ENCODE measurements at regions not wholly inside any gene's neighbourhood (a gene's known extent, or its start where the extent isn't known, plus 50 kb on each side); places are given as distances from the start of the nearest gene placed in this dataset.

- Histone ChIP-seq H4K20me1 (no peaks in the 10 kb centered on the region), H3K4me1 (no peaks in the 10 kb centered on the region), H3K36me3 (no peaks in the 10 kb centered on the region), H3K9ac (no peak overlapping the region), H3K27ac (no peak overlapping the region), H3K9me3 (replicated peaks in 1 of 11) (peaks cover 0 to 9% (median 0%) of the 10 kb centered on the region in 11 experiments; a peak in 2 of 22 replicates), H3K27me3 (no peaks in the 10 kb centered on the region), H3K4me2 (no peak overlapping the region), H3K4me3 (no peak overlapping the region)
- no peak for TF ChIP-seq Cebpa-rat (IDR thresholded peaks at IDR 0.05)
These were observed 398.6 kb downstream of the TBL1XR1 start for GRCh38 chr3:176798680-176799079.

- Histone ChIP-seq H3K27me3 (no peaks in the 10 kb centered on the region), H3K4me1 (no peaks in the 10 kb centered on the region), H3K4me2 (no peak overlapping the region), H3K36me3 (no peaks in the 10 kb centered on the region), H3K9ac (no peak overlapping the region), H4K20me1 (no peaks in the 10 kb centered on the region), H3K27ac (no peak overlapping the region), H3K9me3 (replicated peaks in 1 of 11) (peaks cover 0 to 3% (median 0%) of the 10 kb centered on the region in 11 experiments; a peak in 1 of 22 replicates), H3K4me3 (no peak overlapping the region)
- no peak for TF ChIP-seq Cebpa-rat (IDR thresholded peaks at IDR 0.05)
These were observed 400.9 kb downstream of the TBL1XR1 start for GRCh38 chr3:176796371-176796770.

- no peak overlapping the region for H3K27ac ChIP-seq
- H4K20me1 ChIP-seq: no peaks in the 10 kb centered on the region
- TF ChIP-seq Cebpa-rat (IDR thresholded peaks at IDR 0.05): no peak
- no peaks in the 10 kb centered on the region for H3K4me1 ChIP-seq
- no peaks in the 10 kb centered on the region for H3K9me3 ChIP-seq (replicated peaks in 1 of 11)
- H3K9ac ChIP-seq: no peak overlapping the region
- H3K36me3 ChIP-seq: no peaks in the 10 kb centered on the region
- H3K4me3 ChIP-seq: no peak overlapping the region
- no peaks in the 10 kb centered on the region for H3K27me3 ChIP-seq
- H3K4me2 ChIP-seq: no peak overlapping the region
These were observed 401.4 kb downstream of the TBL1XR1 start for GRCh38 chr3:176795891-176796290.

GRCh38 chr3:176794406-176794805 lies 402.9 kb downstream of the TBL1XR1 start:
- Histone ChIP-seq H3K27me3 (no peaks in the 10 kb centered on the region), H3K4me2 (no peak overlapping the region), H3K27ac (no peak overlapping the region), H3K4me3 (no peak overlapping the region), H3K36me3 (no peaks in the 10 kb centered on the region), H4K20me1 (no peaks in the 10 kb centered on the region), H3K4me1 (no peaks in the 10 kb centered on the region), H3K9me3 (replicated peaks in 1 of 11) (no peaks in the 10 kb centered on the region), H3K9ac (no peak overlapping the region)
- no peak for TF ChIP-seq Cebpa-rat (IDR thresholded peaks at IDR 0.05)

GRCh38 chr3:176789947-176790346 lies 407.3 kb downstream of the TBL1XR1 start:
- no peaks in the 10 kb centered on the region for H3K27me3 ChIP-seq
- no peak overlapping the region for H3K9ac ChIP-seq
- H4K20me1 ChIP-seq: no peaks in the 10 kb centered on the region
- no peaks in the 10 kb centered on the region for H3K9me3 ChIP-seq (replicated peaks in 1 of 11)
- no peaks in the 10 kb centered on the region for H3K4me1 ChIP-seq
- no peak overlapping the region for H3K27ac ChIP-seq
- H3K4me3 ChIP-seq: no peak overlapping the region
- TF ChIP-seq Cebpa-rat (IDR thresholded peaks at IDR 0.05): no peak
- no peak overlapping the region for H3K4me2 ChIP-seq
- no peaks in the 10 kb centered on the region for H3K36me3 ChIP-seq

- Histone ChIP-seq H3K27ac (no peak overlapping the region), H3K4me2 (no peak overlapping the region), H3K9ac (no peak overlapping the region), H3K4me1 (no peaks in the 10 kb centered on the region), H3K4me3 (no peak overlapping the region), H3K27me3 (no peaks in the 10 kb centered on the region), H3K36me3 (no peaks in the 10 kb centered on the region), H4K20me1 (no peaks in the 10 kb centered on the region), H3K9me3 (replicated peaks in 1 of 11) (no peaks in the 10 kb centered on the region)
- no peak for TF ChIP-seq Cebpa-rat (IDR thresholded peaks at IDR 0.05)
These were observed 408.0 kb downstream of the TBL1XR1 start for GRCh38 chr3:176789281-176789705.

GRCh38 chr3:176787506-176787905 lies 409.8 kb downstream of the TBL1XR1 start:
- Histone ChIP-seq H4K20me1 (no peaks in the 10 kb centered on the region), H3K4me3 (no peak overlapping the region), H3K9me3 (replicated peaks in 1 of 11) (no peaks in the 10 kb centered on the region), H3K4me2 (no peak overlapping the region), H3K27me3 (no peaks in the 10 kb centered on the region), H3K4me1 (no peaks in the 10 kb centered on the region), H3K9ac (no peak overlapping the region), H3K27ac (no peak overlapping the region), H3K36me3 (no peaks in the 10 kb centered on the region)
- TF ChIP-seq Cebpa-rat (IDR thresholded peaks at IDR 0.05): no peak

GRCh38 chr3:176785171-176785570 lies 412.1 kb downstream of the TBL1XR1 start:
- no peak overlapping the region for H3K9ac ChIP-seq
- H3K4me2 ChIP-seq: no peak overlapping the region
- no peaks in the 10 kb centered on the region for H4K20me1 ChIP-seq
- H3K4me3 ChIP-seq: no peak overlapping the region
- no peak overlapping the region for H3K27ac ChIP-seq
- no peaks in the 10 kb centered on the region for H3K4me1 ChIP-seq
- no peaks in the 10 kb centered on the region for H3K9me3 ChIP-seq (replicated peaks in 1 of 11)
- H3K27me3 ChIP-seq: no peaks in the 10 kb centered on the region
- H3K36me3 ChIP-seq: no peaks in the 10 kb centered on the region
- TF ChIP-seq Cebpa-rat (IDR thresholded peaks at IDR 0.05): no peak

GRCh38 chr3:176780766-176781165 lies 416.5 kb downstream of the TBL1XR1 start:
- no peak overlapping the region for H3K4me2 ChIP-seq
- no peaks in the 10 kb centered on the region for H3K36me3 ChIP-seq
- H3K4me3 ChIP-seq: no peak overlapping the region
- no peaks in the 10 kb centered on the region for H3K4me1 ChIP-seq
- no peaks in the 10 kb centered on the region for H4K20me1 ChIP-seq
- no peak overlapping the region for H3K27ac ChIP-seq
- H3K9me3 ChIP-seq (replicated peaks in 1 of 11): no peaks in the 10 kb centered on the region
- no peak for TF ChIP-seq Cebpa-rat (IDR thresholded peaks at IDR 0.05)
- no peaks in the 10 kb centered on the region for H3K27me3 ChIP-seq
- no peak overlapping the region for H3K9ac ChIP-seq

GRCh38 chr3:176776622-176777175 lies 420.6 kb downstream of the TBL1XR1 start:
- no peak overlapping the region for H3K9ac ChIP-seq
- no peak overlapping the region for H3K4me3 ChIP-seq
- H4K20me1 ChIP-seq: no peaks in the 10 kb centered on the region
- TF ChIP-seq Cebpa-rat (IDR thresholded peaks at IDR 0.05): no peak
- no peak overlapping the region for H3K4me2 ChIP-seq
- H3K27ac ChIP-seq: no peak overlapping the region
- peaks cover 12 to 29% (median 21%) of the 10 kb centered on the region in 11 experiments for H3K9me3 ChIP-seq (replicated peaks in 1 of 11)
- no peaks in the 10 kb centered on the region for H3K4me1 ChIP-seq
- no peaks in the 10 kb centered on the region for H3K27me3 ChIP-seq
- no peaks in the 10 kb centered on the region for H3K36me3 ChIP-seq

Measured in BLaER1 treated with 17β-estradiol and CSF1 and Interleukin-3, amounts not matched to agents 10 nM and 100 nM (cell line).